Kidney (tissue), 13 donors: ENCODE measurements at regions not wholly inside any gene's neighbourhood (a gene's known extent, or its start where the extent isn't known, plus 50 kb on each side); places are given as distances from the start of the nearest gene placed in this dataset.
"Not testable (repeated sequence)": the region's sequence is repeated elsewhere in the genome, so short reads cannot be mapped to it uniquely, and the experiment has no call there.

ENCODE experiments used
- DNase-seq, 5 donors: peaks; one replicate each; pipeline ENCODE4 v3.0.0-alpha.2; 2013 to 2020
- FAIRE-seq: peaks from 2 replicates; lab custom pipeline; 2012; peaks lifted over from hg19 to GRCh38; lab: Jason Lieb, UNC
- H3K27ac ChIP-seq, 2 donors: one replicate each; pipeline ENCODE4 v1.7.0; 2013; ENCODE audit warnings: low read depth in 2 of 2, low read length in 2 of 2, inconsistent platforms in 1 of 2
- H3K27me3 ChIP-seq: one replicate; pipeline ENCODE4 v1.7.1; 2013; ENCODE audit warnings: low read length, inconsistent platforms; ENCODE audit not compliant: control insufficient read depth, insufficient read depth
- H3K36me3 ChIP-seq, 3 donors: one replicate each; pipeline versions ENCODE4 v1.7.0 to v1.7.1; 2013; ENCODE audit warnings: low read length in 3 of 3, control low read depth in 1 of 3, inconsistent platforms in 1 of 3; ENCODE audit not compliant: insufficient read depth in 3 of 3, control insufficient read depth in 2 of 3
- H3K4me1 ChIP-seq, 3 donors: one replicate each; pipeline versions ENCODE4 v1.7.0 to v1.7.1; 2013; ENCODE audit warnings: low read length in 3 of 3, inconsistent platforms in 1 of 3, low read depth in 1 of 3; ENCODE audit not compliant: control insufficient read depth in 2 of 3, insufficient read depth in 2 of 3
- H3K4me3 ChIP-seq, 3 donors: one replicate each; pipeline versions ENCODE4 v1.7.0 to v1.8.1; 2013; ENCODE audit warnings: low read length in 3 of 3, control low read depth in 1 of 3, inconsistent platforms in 1 of 3
- H3K9ac ChIP-seq, 3 donors: one replicate each; pipeline versions ENCODE4 v1.7.0 to v1.7.1; 2013; ENCODE audit warnings: low read length in 3 of 3, control low read depth in 1 of 3, inconsistent platforms in 1 of 3
- H3K9me3 ChIP-seq, 3 donors: one replicate each; pipeline versions ENCODE4 v1.7.0 to v1.7.1; 2013; ENCODE audit warnings: low read length in 3 of 3, control low read depth in 1 of 3, inconsistent platforms in 1 of 3; ENCODE audit not compliant: control insufficient read depth in 2 of 3, insufficient read depth in 1 of 3
- intact Hi-C: fragments of 100-400 bp; cut with DNase I; formaldehyde crosslinking; loops from one replicate; pipeline ENCODE4 v1.11.1; 2022
- TF ChIP-seq, protein P1 (sequence below): IDR thresholded peaks from 3 replicates; pipeline ENCODE4 v1.5.1; 2012; ENCODE audit warnings: mild to moderate bottlenecking, moderate library complexity, borderline replicate concordance; ENCODE audit not compliant: insufficient read depth; ENCODE audit errors: extremely low read depth
- donor health status: control.
- donor health status: control.
- donor health status: control.
- donor health status: control.
- donor health status: control.
- donor health status: DM: yes; HTN: yes; CAD: no.
- donor health status: Normal renal cell carcinoma (clear cell type).

DNA sequence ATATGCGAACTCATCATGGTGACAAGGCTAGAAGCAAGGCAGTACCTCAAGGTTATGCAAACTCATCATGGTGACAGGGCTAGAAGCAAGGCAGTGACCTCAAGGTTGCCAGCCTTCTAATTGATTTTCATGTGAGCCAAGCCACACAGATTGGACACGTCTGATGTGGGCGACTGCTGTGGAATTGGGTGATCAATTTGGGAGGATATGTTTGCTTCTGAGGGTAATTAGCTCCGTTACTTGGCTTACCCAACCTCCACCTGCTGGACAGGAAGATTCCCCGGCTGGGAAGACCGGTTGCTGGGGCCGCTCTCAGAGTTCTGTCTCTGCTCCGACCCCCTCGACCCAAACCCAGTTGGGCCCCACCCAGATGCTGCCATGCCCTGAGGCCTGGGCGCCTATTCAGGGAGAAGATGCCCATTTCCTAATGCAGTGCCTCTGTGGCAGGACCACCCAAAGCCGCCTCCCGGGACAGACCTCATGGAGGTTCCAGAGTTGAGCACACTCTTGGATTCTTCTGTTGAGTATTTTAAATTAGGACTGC, 69.9 kb upstream of the SHANK2 start:
- no peaks in the 10 kb centered on the region for H3K36me3 ChIP-seq
- DNase-seq (no peak), FAIRE-seq (no peak)
- H3K9ac ChIP-seq, result no peak overlapping the region
- H3K9me3 ChIP-seq, result peaks cover 0 to 5% (median 0%) of the 10 kb centered on the region in 3 donors
- H3K27me3 ChIP-seq, result no peaks in the 10 kb centered on the region
- no peak overlapping the region for H3K4me3 ChIP-seq
- no peaks in the 10 kb centered on the region for H3K4me1 ChIP-seq
- TF ChIP-seq, protein P1, sequence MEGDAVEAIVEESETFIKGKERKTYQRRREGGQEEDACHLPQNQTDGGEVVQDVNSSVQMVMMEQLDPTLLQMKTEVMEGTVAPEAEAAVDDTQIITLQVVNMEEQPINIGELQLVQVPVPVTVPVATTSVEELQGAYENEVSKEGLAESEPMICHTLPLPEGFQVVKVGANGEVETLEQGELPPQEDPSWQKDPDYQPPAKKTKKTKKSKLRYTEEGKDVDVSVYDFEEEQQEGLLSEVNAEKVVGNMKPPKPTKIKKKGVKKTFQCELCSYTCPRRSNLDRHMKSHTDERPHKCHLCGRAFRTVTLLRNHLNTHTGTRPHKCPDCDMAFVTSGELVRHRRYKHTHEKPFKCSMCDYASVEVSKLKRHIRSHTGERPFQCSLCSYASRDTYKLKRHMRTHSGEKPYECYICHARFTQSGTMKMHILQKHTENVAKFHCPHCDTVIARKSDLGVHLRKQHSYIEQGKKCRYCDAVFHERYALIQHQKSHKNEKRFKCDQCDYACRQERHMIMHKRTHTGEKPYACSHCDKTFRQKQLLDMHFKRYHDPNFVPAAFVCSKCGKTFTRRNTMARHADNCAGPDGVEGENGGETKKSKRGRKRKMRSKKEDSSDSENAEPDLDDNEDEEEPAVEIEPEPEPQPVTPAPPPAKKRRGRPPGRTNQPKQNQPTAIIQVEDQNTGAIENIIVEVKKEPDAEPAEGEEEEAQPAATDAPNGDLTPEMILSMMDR, result no peak
- intact Hi-C loops, result no loop called here
- H3K27ac ChIP-seq, result no peak overlapping the region

GRCh38 chr11:71321433-71322191, 69.2 kb upstream of the SHANK2 start:
- FAIRE-seq (no peak), DNase-seq (no peak)
- no peak overlapping the region for H3K9ac ChIP-seq
- no peak overlapping the region for H3K27ac ChIP-seq
- H3K4me1 ChIP-seq, result no peaks in the 10 kb centered on the region
- intact Hi-C loops, result no loop called here
- peaks cover 0 to 7% (median 0%) of the 10 kb centered on the region in 3 donors for H3K9me3 ChIP-seq
- TF ChIP-seq, protein P1, result no peak
- H3K4me3 ChIP-seq, result no peak overlapping the region
- no peaks in the 10 kb centered on the region for H3K27me3 ChIP-seq
- no peaks in the 10 kb centered on the region for H3K36me3 ChIP-seq

- FAIRE-seq (no peak), DNase-seq (no peak)
- H3K4me1 ChIP-seq, result no peaks in the 10 kb centered on the region
- no peak overlapping the region for H3K27ac ChIP-seq
- H3K4me3 ChIP-seq, result no peak overlapping the region
- intact Hi-C loops, result no loop called here
- peaks cover 0 to 15% (median 0%) of the 10 kb centered on the region in 3 donors for H3K9me3 ChIP-seq
- H3K9ac ChIP-seq, result no peak overlapping the region
- H3K27me3 ChIP-seq, result no peaks in the 10 kb centered on the region
- TF ChIP-seq, protein P1, result no peak
- H3K36me3 ChIP-seq, result no peaks in the 10 kb centered on the region
Measured at GRCh38 chr11:71316701-71317100, 64.3 kb upstream of the SHANK2 start.

GRCh38 chr11:71312616-71313015, 60.2 kb upstream of the SHANK2 start:
- FAIRE-seq, DNase-seq, H3K9ac ChIP-seq, H3K27me3 ChIP-seq, H3K36me3 ChIP-seq, H3K4me3 ChIP-seq, H3K4me1 ChIP-seq, H3K27ac ChIP-seq, intact Hi-C loops, H3K9me3 ChIP-seq: not testable (repeated sequence)
